ENCODE measurements at regions not wholly inside any gene's neighbourhood (a gene's known extent, or its start where the extent isn't known, plus 50 kb on each side); places are given as distances from the start of the nearest gene placed in this dataset.

DNA sequence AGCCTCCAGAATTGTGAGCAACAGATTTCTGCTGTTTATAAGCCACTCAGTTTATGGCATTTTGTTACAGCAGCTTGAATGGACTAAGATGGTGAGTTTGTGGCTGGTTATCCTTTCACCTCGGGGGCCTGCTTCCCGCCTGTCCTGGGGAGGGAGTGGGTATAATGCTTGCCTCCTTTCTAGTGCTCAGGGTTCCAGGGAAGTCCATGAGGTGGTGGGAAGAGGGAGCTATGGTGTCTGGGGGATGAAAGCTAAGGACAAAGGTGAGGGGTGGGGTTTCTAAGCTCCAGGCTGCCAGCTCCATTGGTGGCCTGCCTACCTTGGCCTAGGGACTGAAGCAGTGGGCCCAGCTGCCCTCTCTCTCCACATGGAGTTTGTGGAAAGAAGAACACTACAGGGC is 50.2 kb upstream of the SDK2 start:
- TF ChIP-seq POLR2A (IDR thresholded peaks at IDR 0.05), result no peak
- TF ChIP-seq, protein P1, sequence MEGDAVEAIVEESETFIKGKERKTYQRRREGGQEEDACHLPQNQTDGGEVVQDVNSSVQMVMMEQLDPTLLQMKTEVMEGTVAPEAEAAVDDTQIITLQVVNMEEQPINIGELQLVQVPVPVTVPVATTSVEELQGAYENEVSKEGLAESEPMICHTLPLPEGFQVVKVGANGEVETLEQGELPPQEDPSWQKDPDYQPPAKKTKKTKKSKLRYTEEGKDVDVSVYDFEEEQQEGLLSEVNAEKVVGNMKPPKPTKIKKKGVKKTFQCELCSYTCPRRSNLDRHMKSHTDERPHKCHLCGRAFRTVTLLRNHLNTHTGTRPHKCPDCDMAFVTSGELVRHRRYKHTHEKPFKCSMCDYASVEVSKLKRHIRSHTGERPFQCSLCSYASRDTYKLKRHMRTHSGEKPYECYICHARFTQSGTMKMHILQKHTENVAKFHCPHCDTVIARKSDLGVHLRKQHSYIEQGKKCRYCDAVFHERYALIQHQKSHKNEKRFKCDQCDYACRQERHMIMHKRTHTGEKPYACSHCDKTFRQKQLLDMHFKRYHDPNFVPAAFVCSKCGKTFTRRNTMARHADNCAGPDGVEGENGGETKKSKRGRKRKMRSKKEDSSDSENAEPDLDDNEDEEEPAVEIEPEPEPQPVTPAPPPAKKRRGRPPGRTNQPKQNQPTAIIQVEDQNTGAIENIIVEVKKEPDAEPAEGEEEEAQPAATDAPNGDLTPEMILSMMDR (IDR thresholded peaks at IDR 0.05), result no peak

Data from body of pancreas (tissue), 4 donors.